Activated T-cell treated with anti-CD3 and anti-CD28 coated beads, Interleukin-2, amount 50 U/mL, for 72 hours (primary cell): ENCODE measurements at regions not wholly inside any gene's neighbourhood (a gene's known extent, or its start where the extent isn't known, plus 50 kb on each side); places are given as distances from the start of the nearest gene placed in this dataset.
"Not testable (repeated sequence)": the region's sequence is repeated elsewhere in the genome, so short reads cannot be mapped to it uniquely, and the experiment has no call there.

Experiments used
- ATAC-seq, 2 donors: fragments of 150-1000 bp; cut with Tn5 transposase; replicated peaks in 1 of 2; 2 replicates each; pipeline ENCODE4 v1.10.0; 2021; ENCODE audit warnings: moderate library complexity in 2 of 2, mild to moderate bottlenecking in 1 of 2
- DNase-seq, 2 donors: peaks; one replicate each; pipeline ENCODE4 v3.0.0; 2021 to 2022; ENCODE audit warnings: mixed read lengths in 1 of 2
- H3K27ac Mint-ChIP-seq: one replicate; pipeline ENCODE4 v1.8.0; 2022; ENCODE audit warnings: mild to moderate bottlenecking, moderate library complexity, mixed read lengths
- H3K27me3 Mint-ChIP-seq: one replicate; pipeline ENCODE4 v1.8.0; 2022; ENCODE audit warnings: low read depth, mixed read lengths
- H3K36me3 Mint-ChIP-seq, 2 donors: one replicate each; pipeline ENCODE4 v1.8.0; 2022; ENCODE audit warnings: mixed read lengths in 2 of 2, mild to moderate bottlenecking in 1 of 2; ENCODE audit not compliant: insufficient read depth in 2 of 2
- H3K4me1 Mint-ChIP-seq: one replicate; pipeline ENCODE4 v1.8.0; 2022; ENCODE audit warnings: low read depth, mixed read lengths
- H3K4me3 Mint-ChIP-seq, 2 donors: one replicate each; pipeline ENCODE4 v1.8.0; 2022; ENCODE audit warnings: mild to moderate bottlenecking in 2 of 2, mixed read lengths in 2 of 2, moderate library complexity in 2 of 2
- H3K9me3 Mint-ChIP-seq, 2 donors: one replicate each; pipeline ENCODE4 v1.8.0; 2022; ENCODE audit warnings: mixed read lengths in 2 of 2

DNA sequence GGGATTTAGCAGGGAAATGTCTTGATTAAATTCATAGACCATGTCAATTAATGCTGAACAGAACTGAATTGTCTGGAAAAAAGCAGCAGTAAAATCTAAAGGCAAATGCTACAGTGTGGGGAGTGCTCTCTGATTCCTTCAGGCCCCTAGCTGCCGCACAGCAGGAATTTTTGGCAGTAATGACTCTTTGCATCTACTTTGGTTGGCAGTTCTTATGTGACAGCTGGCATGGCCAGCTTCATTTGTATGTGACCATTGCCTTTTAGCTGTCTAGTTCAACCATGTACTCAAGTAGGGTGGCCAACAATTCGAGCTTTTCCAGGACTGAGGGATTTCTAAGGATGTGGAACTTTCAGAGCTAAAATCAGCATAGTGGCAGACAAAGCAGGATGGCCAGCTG lies 499.1 kb upstream of the MAN1A1 start:
- no peak overlapping the region for H3K4me3 Mint-ChIP-seq
- peaks cover 6% of the 10 kb centered on the region for H3K27me3 Mint-ChIP-seq
- no peaks in the 10 kb centered on the region for H3K9me3 Mint-ChIP-seq
- no peak overlapping the region for H3K27ac Mint-ChIP-seq
- no peaks in the 10 kb centered on the region for H3K4me1 Mint-ChIP-seq
- H3K36me3 Mint-ChIP-seq = no peaks in the 10 kb centered on the region
- DNase-seq = no peak
- no peak for ATAC-seq

DNA sequence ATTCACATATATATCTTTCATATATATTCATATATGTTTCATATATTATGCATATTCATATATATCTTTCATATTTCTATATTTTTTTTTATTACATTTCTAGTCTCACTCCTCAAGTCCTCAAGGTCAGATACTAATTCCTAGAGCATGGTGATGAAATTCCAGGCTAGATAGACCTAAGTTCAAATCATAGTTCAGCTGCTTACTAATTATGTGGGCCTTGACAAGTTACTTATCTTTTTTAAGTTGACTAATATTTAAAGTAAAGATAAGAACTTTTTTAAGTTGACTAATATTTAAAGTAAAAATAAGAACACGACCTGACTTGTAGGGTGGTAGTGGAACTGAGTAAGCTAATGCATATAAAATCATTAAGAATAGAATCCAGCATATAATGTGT lies 495.6 kb upstream of the MAN1A1 start:
- Mint-ChIP-seq H3K27ac (no peak overlapping the region), H3K27me3 (no peaks in the 10 kb centered on the region), H3K36me3 (no peaks in the 10 kb centered on the region), H3K9me3 (peaks cover 0 to 3% of the 10 kb centered on the region in 2 donors), H3K4me3 (no peak overlapping the region), H3K4me1 (no peaks in the 10 kb centered on the region)
- no peak for ATAC-seq
- DNase-seq = no peak

GRCh38 chr6:119844387-119844786 lies 494.8 kb upstream of the MAN1A1 start:
- DNase-seq = no peak
- H3K4me1 Mint-ChIP-seq = no peaks in the 10 kb centered on the region

DNA sequence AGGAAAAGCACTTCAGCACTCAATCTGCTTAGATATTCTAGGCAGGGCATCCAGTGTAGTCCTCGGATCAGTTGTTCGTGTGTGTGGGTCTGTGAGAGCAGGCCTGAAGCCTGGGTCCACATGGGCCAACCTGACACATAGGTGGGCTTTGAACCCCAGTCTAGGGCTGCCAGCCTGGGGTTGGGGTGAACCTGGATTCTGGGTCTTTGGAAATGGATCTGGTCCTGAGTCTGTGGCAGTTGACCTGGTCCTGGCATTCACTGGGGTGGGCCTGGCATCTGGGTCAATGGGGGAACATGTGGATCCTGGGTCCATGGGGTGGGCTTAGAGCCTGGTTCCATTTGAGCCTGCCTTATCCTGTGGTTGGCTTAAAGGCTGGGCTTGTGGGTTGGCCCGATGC lies 492.6 kb upstream of the MAN1A1 start:
- Mint-ChIP-seq H3K27me3 (no peaks in the 10 kb centered on the region), H3K4me1 (no peaks in the 10 kb centered on the region), H3K27ac (no peak overlapping the region), H3K4me3 (no peak overlapping the region), H3K36me3 (no peaks in the 10 kb centered on the region), H3K9me3 (peaks cover 0 to 3% of the 10 kb centered on the region in 2 donors)
- no peak for ATAC-seq
- DNase-seq = no peak

More at GRCh38 chr6:119844387-119844786, 494.8 kb upstream of the MAN1A1 start:
- no peak overlapping the region for H3K27ac Mint-ChIP-seq
- peaks cover 0 to 3% of the 10 kb centered on the region in 2 donors for H3K9me3 Mint-ChIP-seq
- H3K27me3 Mint-ChIP-seq = no peaks in the 10 kb centered on the region
- no peaks in the 10 kb centered on the region for H3K36me3 Mint-ChIP-seq
- no peak for ATAC-seq
- H3K4me3 Mint-ChIP-seq = no peak overlapping the region

DNA sequence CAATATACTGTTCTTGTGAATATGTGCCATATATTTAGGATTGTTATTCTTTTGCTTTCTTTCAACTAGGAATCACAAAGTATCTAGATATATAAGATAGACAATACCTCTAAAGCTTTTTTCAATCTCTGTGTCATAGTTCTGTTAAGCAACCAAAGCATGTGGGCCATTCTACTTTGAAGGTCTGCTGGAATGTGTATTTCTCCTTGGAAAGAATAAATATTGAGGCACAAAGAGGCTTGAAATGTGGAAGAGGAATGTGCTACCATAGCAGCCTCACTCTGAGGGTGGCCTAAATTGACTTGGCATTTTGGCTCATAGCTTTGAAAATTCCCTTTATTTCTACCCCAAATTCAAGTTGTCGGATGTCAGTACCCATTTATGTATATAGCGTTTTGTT lies 488.5 kb upstream of the MAN1A1 start:
- no peaks in the 10 kb centered on the region for H3K36me3 Mint-ChIP-seq
- no peak overlapping the region for H3K27ac Mint-ChIP-seq
- H3K9me3 Mint-ChIP-seq = peaks cover 0 to 3% of the 10 kb centered on the region in 2 donors
- no peak overlapping the region for H3K4me3 Mint-ChIP-seq
- DNase-seq (no peak), ATAC-seq (no peak)
- H3K4me1 Mint-ChIP-seq = no peaks in the 10 kb centered on the region
- no peaks in the 10 kb centered on the region for H3K27me3 Mint-ChIP-seq

DNA sequence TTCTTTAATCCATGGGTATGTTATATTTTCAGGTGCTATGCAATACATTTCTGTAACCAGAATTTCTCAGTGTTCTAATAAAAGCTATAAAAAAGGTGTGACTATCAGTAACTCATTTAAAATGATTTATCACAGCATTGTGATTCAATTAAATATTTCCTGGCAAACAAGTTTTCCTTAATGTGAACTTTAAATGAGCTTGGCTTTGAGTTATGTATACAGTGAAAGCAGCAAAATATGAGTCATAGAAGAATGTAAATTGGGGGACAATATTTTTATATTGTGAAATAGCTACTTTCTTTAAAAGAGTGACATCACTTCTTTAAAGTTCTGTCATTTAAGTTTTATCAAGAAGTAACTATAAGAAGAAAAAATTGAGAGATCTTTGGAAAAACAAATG lies 484.9 kb upstream of the MAN1A1 start:
- Mint-ChIP-seq H3K27ac (no peak overlapping the region), H3K36me3 (no peaks in the 10 kb centered on the region), H3K27me3 (no peaks in the 10 kb centered on the region), H3K4me3 (no peak overlapping the region), H3K4me1 (no peaks in the 10 kb centered on the region), H3K9me3 (no peaks in the 10 kb centered on the region)
- ATAC-seq = no peak
- no peak for DNase-seq

DNA sequence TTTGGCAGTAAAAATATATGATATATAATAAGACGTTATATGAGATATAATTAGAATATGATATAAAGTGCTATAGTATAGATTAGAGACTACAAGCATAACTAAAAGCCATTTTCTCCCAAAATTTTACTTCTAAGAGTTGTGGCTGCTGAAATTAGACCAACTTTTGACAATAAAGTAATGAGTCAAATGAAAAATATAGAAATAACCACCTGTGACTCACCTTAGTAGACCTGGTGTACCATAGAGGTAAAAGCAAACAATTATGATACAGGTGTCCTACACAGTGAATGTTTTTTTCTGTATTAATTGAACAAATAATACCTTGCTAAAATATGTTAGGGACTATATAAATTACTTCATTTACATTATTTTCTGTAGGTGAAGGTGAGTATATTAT lies 482.9 kb upstream of the MAN1A1 start:
- H3K27ac Mint-ChIP-seq = no peak overlapping the region
- no peaks in the 10 kb centered on the region for H3K4me1 Mint-ChIP-seq
- no peaks in the 10 kb centered on the region for H3K27me3 Mint-ChIP-seq
- no peak overlapping the region for H3K4me3 Mint-ChIP-seq
- no peaks in the 10 kb centered on the region for H3K36me3 Mint-ChIP-seq
- H3K9me3 Mint-ChIP-seq = no peaks in the 10 kb centered on the region
- no peak for DNase-seq
- no peak for ATAC-seq

DNA sequence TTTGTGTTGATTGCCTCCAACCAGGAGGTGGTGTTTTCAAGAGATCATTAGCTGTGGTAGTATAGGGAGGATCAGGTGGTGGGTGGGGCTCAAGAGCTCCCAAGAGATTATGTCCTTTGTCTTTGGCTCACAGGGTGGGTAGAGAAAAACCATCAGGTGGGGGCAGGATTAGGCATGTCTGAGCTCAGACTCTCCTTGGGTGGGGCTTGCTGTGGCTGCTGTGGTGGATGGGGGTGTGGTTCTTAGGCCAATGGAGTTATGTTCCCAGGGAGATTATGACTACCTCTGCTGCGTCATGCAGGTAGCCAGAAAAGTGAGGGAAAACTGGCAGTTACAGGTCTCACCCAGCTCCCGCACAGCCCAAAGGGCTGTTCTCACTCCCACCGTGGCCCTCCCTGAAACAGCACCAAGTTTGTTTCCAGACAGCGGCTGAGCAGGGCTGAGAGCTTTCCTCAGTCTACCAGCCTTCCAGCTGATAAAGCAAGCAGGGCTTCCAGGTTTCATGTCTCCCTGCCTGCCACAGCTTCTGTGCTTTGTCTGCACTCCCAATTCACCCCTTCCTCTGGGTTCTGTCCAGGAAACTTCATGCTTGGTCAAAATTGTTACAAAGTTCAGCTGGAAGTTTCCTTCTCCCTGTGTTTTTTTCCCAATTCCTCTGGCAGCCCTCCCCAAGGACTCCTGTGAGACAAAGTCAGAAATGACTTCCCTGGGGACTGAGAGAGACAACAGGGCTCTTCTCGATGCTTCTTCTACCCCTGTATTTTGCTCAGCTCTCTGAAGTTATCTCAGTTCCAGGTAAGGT lies 481.1 kb upstream of the MAN1A1 start:
- DNase-seq = no peak
- Mint-ChIP-seq H3K4me3 (no peak overlapping the region), H3K4me1 (no peaks in the 10 kb centered on the region), H3K36me3 (no peaks in the 10 kb centered on the region), H3K27me3 (no peaks in the 10 kb centered on the region), H3K27ac (no peak overlapping the region), H3K9me3 (no peaks in the 10 kb centered on the region)
- no peak for ATAC-seq

- no peak overlapping the region for H3K4me3 Mint-ChIP-seq
- DNase-seq = no peak
- no peaks in the 10 kb centered on the region for H3K4me1 Mint-ChIP-seq
- H3K9me3 Mint-ChIP-seq = no peaks in the 10 kb centered on the region
- H3K27me3 Mint-ChIP-seq = no peaks in the 10 kb centered on the region
- no peaks in the 10 kb centered on the region for H3K36me3 Mint-ChIP-seq
- no peak overlapping the region for H3K27ac Mint-ChIP-seq
- ATAC-seq = no peak
Observed at GRCh38 chr6:119830069-119830468, 480.5 kb upstream of the MAN1A1 start.

DNA sequence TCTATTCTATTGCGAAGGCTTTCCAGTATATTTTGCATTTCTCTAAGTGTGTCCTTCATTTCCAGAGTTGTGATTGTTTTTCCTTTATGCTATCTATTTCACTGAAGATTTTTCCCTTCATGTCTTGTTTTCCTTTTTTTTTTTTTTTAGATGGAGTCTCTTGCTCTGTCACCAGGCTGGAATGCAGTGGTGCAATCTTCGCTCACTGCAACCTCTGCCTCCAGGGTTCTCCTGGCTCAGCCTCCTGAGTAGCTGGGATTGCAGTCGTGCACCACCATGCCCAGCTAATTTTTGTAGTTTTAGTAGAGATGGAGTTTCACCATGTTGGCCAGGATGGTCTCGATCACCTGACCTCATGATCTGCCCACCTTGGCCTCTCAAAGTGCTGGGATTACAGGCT lies 479.9 kb upstream of the MAN1A1 start:
- not testable (repeated sequence) for H3K9me3 Mint-ChIP-seq, H3K4me1 Mint-ChIP-seq, H3K36me3 Mint-ChIP-seq, DNase-seq, H3K27ac Mint-ChIP-seq, ATAC-seq, H3K27me3 Mint-ChIP-seq, H3K4me3 Mint-ChIP-seq

DNA sequence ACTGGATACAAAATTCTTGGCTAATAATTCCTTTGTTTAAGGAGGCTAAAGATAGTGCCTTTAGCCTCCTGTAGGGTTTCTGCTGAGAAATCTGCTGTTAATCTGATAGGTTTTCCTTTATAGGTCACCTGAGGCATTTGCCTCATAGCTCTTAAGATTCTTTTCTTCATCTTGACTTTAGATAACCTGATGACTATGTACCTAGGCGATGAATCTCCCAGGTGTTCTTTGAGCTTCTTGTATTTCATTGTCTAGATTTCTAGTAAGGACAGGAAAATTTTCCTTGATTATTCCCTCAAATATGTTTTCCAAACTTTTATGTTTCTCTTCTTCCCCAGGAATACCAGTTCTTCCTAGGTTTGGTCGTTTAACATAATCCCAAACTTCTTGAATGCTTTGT lies 479.4 kb upstream of the MAN1A1 start:
- H3K27me3 Mint-ChIP-seq = no peaks in the 10 kb centered on the region
- H3K4me1 Mint-ChIP-seq = no peaks in the 10 kb centered on the region
- ATAC-seq (no peak), DNase-seq (no peak)
- H3K36me3 Mint-ChIP-seq = no peaks in the 10 kb centered on the region
- no peak overlapping the region for H3K4me3 Mint-ChIP-seq
- H3K27ac Mint-ChIP-seq = no peak overlapping the region
- H3K9me3 Mint-ChIP-seq = no peaks in the 10 kb centered on the region

DNA sequence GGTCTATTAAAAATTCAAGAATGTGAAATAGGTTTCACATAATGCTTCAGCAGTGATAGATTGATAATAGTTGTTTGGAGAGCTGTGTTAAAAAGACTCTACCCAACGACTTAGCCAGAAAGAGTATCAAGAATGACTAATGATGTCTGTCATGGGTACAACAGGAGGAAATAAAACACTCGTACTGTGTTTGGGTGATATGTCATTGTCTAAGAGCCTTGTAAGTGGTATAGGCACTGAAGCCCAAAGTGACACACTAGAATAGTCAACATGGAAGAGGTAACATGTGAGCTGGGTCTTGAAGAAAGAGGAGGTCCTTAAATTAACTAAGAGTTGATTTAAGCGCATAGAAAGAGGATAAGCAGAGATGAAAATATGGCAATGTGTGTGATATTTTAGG lies 471.8 kb upstream of the MAN1A1 start:
- no peak overlapping the region for H3K4me3 Mint-ChIP-seq
- H3K4me1 Mint-ChIP-seq = no peaks in the 10 kb centered on the region
- no peak overlapping the region for H3K27ac Mint-ChIP-seq
- H3K36me3 Mint-ChIP-seq = no peaks in the 10 kb centered on the region
- DNase-seq (no peak), ATAC-seq (no peak)
- no peaks in the 10 kb centered on the region for H3K27me3 Mint-ChIP-seq
- H3K9me3 Mint-ChIP-seq = no peaks in the 10 kb centered on the region

DNA sequence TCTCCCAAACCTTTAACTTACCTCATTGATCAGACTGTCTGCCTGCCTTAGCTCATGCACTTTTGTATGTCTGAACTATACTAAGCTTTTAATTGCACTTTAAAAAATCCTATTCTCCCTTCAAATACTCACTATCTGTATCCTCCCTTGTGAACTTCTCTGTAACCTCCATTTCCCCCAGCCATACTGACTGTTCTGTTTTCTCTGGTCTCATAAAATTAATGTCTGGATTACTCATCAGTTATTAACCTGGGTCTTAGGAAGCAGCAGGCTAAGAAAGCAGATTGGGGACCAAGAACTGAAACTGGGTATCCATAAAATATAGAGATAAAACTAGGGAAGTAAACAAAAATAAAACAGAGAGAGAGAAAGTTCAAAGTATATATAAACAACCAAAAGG lies 469.3 kb upstream of the MAN1A1 start:
- H3K27me3 Mint-ChIP-seq = no peaks in the 10 kb centered on the region
- H3K9me3 Mint-ChIP-seq = no peaks in the 10 kb centered on the region
- ATAC-seq (no peak), DNase-seq (no peak)
- H3K36me3 Mint-ChIP-seq = no peaks in the 10 kb centered on the region
- no peaks in the 10 kb centered on the region for H3K4me1 Mint-ChIP-seq
- H3K4me3 Mint-ChIP-seq = no peak overlapping the region
- H3K27ac Mint-ChIP-seq = no peak overlapping the region
